ENCODE measurements at regions not wholly inside any gene's neighbourhood (a gene's known extent, or its start where the extent isn't known, plus 50 kb on each side); places are given as distances from the start of the nearest gene placed in this dataset.
"Not testable (repeated sequence)": the region's sequence is repeated elsewhere in the genome, so short reads cannot be mapped to it uniquely, and the experiment has no call there.

DNA sequence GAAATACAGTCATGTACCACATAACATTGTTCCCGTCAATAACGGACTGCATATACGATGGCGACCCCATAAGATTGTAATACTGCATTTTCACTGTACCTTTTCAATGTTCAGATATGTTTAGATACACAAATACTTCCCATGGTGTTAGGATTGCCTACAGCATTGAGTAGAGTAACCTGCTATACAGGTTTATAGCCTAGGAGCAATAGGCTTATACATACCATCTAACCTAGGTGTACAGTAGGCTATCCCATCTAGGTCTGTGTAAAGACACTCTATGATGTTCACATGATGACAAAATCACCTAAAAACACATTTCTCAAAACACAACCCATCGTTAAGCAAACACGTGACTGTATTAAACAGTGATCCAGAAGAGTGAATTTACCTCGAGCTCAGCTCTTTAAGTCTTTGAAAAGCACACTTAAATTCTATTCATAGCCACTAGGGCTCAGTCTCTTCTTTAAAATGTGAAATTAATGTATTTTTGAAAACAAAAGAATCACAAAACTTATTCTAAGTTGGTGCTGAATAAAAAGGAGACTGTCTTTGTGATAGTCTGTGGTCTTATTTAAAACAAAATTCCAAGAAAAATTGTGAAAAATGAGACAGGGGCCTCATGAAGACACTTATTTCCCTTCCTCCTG is 239.1 kb upstream of the ARID2 start:
- DNase-seq: no peak

DNA sequence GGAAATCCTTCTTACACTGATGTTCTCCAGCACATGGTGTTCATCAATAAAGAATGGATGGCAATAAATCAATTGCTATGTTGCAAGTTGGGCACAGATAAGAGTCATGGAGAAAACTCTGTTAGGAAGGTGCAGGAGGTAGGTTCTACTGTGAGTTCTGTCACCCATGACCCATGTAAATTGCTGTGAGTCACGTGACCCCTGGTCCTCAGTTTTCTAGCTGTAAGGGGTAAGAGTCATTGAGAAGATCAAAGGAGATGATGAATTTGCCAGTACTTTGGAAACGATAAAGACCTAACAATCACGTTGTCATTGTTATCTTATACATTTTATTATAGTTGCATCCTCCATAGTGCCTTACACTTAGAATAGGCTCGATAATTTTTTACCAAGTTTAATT is 235.2 kb upstream of the ARID2 start:
- DNase-seq: no peak

GRCh38 chr12:45498645-45499044 is 230.9 kb upstream of the ARID2 start:
- no peak for DNase-seq

- no peak for DNase-seq
These were observed 226.9 kb upstream of the ARID2 start for GRCh38 chr12:45502481-45503128.

GRCh38 chr12:45503899-45504298 is 225.6 kb upstream of the ARID2 start:
- DNase-seq: no peak

DNA sequence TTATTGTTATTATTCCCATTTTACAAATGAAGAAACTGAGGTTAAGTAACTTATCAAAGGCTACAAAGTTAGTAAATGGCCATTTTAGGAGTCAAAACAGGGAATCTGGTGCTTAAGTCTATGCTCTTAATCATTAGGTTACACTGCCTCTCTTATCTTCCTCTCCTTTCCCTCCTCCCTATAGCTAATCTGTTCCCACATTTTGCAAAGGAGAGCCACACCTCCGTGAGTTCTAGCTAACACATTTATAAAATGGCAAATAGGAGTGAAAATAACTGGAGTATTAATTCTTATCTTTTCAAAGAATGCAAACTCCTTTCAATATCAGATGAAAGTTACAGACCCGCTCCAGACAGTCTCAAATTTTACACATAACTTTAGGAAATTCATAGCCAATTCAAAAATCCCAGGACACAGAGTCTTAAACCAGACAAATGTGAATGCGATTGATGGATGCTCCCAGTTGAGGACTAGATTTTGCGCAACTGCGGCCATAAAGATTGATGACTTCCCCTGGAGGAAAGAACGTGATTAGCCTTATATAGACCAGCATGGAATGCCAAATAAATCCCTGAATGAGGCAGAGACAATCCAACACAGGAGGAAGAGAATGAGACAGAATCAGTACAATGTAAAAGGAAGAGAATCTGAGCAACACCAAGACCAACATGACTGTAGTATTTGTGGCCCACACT is 225.0 kb upstream of the ARID2 start:
- DNase-seq: no peak

- DNase-seq: no peak
These were observed 220.3 kb upstream of the ARID2 start for GRCh38 chr12:45509187-45509586.

DNA sequence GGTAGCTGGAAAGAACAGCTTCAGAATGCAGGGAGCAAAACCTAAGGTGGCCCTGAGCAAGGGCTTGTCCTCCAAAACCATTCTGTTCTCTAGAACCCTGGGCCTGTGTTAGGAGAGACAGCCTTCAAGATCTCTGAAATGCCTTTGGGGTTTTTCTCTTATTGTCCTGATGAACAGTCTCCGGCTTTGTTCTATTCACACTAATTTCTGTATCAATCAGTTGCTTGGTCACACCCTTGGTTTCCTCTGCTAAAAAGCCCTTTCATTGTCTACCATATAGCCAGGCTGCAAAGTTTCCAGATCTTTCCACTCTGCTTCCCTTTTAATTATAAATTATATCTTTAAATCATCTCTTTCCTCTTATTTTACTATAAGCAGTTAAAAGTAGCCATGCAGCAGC is 219.9 kb upstream of the ARID2 start:
- no peak for DNase-seq

DNA sequence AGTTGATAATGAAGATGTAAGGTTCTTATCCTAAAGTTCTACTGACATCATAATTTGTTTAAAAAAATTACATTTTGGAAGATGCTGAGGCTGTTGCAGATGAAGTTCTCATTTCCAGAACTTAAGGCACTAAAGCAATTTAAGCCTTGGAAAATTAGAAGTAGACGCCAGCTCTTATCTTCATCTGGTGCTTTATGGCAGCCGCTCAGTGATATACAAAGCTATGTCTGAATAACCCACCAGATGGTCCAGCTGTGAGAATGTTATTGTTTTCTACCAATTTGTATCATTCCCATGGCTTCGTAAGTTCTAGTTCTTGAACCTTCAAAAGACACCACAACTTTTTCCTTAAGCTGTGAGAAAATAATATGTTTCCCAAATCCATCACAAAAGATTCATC is 212.1 kb upstream of the ARID2 start:
- no peak for DNase-seq

GRCh38 chr12:45518291-45519235 is 210.9 kb upstream of the ARID2 start:
- DNase-seq: no peak

DNA sequence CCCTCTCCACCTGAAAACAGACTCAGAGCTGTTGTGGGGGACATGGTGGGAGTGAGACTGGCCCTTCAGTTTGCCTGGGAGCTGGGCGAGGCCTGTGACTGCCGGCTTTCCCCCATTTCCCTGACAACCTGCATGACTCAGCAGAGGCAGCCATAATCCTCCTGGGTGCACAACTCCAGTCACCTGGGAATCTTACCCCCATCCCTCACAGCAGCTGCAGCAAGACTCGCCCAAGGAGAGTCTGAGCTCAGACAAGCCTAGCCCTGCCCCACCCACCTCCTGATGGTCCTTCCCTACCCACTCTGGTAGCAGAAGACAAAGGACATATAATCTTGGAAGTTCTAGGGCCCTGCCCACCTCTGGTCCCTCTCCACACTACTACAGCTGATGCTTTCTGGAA is 207.3 kb upstream of the ARID2 start:
- DNase-seq: no peak

DNA sequence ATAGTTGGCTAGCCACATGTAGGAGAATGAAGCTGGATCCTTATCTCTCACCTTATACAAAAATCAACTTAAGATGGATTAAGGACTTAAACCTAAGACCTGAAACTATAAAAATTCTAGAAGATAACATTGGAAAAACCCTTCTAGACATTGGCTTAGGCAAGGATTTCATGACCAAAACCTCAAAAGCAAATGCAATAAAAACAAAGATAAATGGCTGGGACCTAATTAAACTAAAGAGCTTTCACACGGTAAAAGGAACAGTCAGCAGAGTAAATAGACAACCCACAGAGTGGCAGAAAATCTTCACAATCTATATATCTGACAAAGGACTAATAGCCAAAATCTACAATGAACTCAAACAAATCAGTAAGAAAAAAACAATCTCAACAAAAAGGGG is 202.7 kb upstream of the ARID2 start:
- not testable (repeated sequence) for DNase-seq

DNA sequence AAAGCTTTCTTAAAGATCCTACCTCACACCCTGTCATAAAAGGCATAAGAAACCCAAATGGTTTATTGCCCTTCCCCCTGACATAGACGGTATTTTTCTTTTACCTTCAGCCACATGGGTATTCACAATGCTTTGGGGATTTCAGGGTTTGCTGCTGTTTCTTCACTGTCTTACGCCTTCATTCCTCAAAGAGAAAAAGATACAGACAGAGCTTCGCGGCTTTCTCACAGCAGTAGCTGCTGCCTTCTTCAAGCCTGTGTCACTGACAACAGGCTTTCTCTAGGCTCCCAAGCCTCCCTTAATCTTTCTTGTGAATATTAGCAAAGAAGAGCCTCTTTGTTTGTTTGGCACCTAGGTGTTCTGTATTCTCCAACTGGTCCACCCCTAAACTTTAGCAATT is 197.4 kb upstream of the ARID2 start:
- DNase-seq: no peak

DNA sequence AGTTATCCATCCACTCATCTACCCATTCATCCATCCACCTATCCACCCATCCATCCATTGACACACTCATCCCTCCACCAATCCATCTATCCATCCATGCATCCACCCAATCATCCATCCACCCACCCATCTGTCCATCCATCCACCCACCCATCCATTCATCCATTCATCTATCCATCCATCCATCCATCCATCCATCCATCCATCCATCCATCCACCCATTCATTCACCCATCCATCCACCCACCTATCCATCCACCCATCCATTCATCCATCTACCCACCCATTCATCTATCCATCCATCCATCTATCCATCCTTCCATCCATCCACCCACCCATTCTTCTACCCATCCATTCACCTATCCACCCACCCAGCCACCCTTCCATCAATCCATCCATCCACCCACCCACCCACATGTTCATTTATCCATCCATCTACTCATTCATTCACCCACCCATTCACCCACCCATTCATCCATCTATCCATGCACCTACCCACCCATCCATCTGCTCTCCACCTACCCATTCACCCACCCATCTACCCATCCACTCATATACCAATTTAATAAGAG is 193.8 kb upstream of the ARID2 start:
- no peak for DNase-seq

DNA sequence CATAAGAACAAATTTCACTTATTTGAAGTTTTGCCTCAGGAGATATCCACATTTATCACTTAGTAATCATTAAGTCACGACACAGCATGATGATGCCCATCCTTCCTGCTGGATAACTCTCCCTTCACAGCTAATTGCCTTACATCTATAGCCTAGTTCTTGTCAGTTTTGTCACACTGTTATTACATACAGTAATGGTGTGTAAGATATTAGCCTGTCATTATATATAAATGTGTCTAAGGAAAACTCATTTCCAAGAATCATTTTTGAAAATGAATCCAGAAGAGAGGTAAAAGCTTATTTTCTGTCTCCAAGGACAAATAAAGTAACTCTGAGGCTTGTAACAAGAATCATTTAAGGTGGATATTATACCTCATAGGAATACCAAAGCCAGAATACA is 193.2 kb upstream of the ARID2 start:
- DNase-seq: no peak

DNA sequence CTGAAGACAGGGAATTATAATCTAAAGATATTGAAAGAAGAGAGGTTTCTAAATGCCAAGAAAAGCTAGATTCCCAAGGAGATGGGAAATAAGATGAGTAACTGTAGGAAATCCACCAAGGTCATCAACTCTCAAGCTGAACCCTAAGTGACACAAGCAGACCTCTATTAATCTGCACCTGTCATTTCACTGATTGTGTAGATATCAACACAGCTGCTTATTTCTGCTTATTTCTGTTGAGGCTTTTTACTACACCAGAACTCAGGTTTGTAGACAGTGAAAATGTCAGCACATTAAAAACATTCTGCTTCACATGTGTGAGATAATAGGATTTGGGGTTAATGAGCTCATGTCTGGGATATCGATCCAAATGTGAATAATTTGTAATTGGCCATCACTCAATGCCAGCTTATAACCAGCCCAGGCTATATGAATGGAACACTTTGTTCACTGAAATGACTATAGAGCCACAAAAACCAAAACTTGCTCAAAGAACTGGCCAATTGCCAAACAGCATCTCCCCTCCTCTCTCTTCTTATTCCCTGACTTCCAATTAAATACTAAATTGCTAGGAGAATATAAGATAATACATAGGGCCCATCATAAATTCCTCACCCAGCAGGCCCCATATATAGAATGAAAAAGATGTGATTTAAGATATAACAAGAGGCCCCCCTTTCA is 188.7 kb upstream of the ARID2 start:
- no peak for DNase-seq

- DNase-seq: peak; percentile 38
These were observed 185.6 kb upstream of the ARID2 start for GRCh38 chr12:45543887-45544286.

DNA sequence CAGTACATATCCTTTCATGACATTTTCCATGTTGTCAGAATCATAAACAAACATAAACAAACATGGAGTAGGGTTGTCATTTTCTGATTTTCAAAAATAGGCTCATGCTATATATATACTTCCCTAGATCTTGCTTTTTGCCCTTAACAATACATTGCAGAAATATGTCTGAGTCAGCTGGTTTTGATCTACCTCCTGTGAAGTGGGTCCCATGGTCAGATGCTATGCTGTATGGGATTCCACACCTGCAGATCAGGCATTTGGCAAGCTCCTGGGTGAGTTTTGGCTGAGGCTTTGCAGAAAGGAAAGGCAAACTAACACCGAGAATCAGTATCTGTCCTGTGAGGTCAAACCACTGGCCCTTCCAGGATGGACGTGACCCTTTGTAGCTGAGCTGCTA is 183.0 kb upstream of the ARID2 start:
- no peak for DNase-seq

- DNase-seq: no peak
These were observed 182.4 kb upstream of the ARID2 start for GRCh38 chr12:45547132-45547531.

- no peak for DNase-seq
These were observed 181.7 kb upstream of the ARID2 start for GRCh38 chr12:45547822-45548221.

- no peak for DNase-seq
These were observed 181.1 kb upstream of the ARID2 start for GRCh38 chr12:45548426-45548825.

- DNase-seq: no peak
These were observed 180.1 kb upstream of the ARID2 start for GRCh38 chr12:45549337-45549902.
